PC-9 (cell line): ENCODE measurements at regions not wholly inside any gene's neighbourhood (a gene's known extent, or its start where the extent isn't known, plus 50 kb on each side); places are given as distances from the start of the nearest gene placed in this dataset.

ENCODE experiments used
- BruUV-seq: library from RNA; stranded (reverse); fragments of 400-500 nt; replicated peaks from 2 replicates; lab custom pipeline; 2021; lab: Mats Ljungman, UMichigan
- CTCF ChIA-PET: fragments of 300-600 bp; sonication (Branson Sonifier 250); formaldehyde crosslinking; loops from one replicate; lab custom pipeline; 2022; ENCODE audit warnings: antibody characterized with exemption; lab: Charles Lee
- POLR2A ChIA-PET: fragments of 300-600 bp; sonication (Branson Sonifier 250); formaldehyde crosslinking; loops from one replicate; lab custom pipeline; 2022; ENCODE audit warnings: antibody characterized with exemption; ENCODE audit not compliant: unreplicated experiment; lab: Charles Lee
- DNase-seq, 2 experiments: peaks; one replicate each; pipeline versions ENCODE4 v3.0.0 to v3.0.0-alpha.2; 2015 to 2022; ENCODE audit warnings: mixed read lengths in 1 of 2
- H2AFZ ChIP-seq: fragments of 200-600 bp; sonication (generic); 2 replicates; pipeline ENCODE4 v1.8.1; 2017; ENCODE audit warnings: antibody characterized with exemption
- H3F3A ChIP-seq: fragments of 200-600 bp; sonication (generic); 2 replicates; pipeline ENCODE4 v1.8.1; 2017; ENCODE audit warnings: antibody characterized with exemption, mild to moderate bottlenecking, low read depth; ENCODE audit not compliant: insufficient read depth
- H3K27ac ChIP-seq: fragments of 200-600 bp; sonication (generic); 2 replicates; pipeline ENCODE4 v1.6.1; 2016; ENCODE audit warnings: mixed run types
- H3K27me3 ChIP-seq: fragments of 200-600 bp; sonication (generic); 2 replicates; pipeline ENCODE4 v1.6.1; 2016; ENCODE audit warnings: low read depth, mixed run types; ENCODE audit not compliant: insufficient read depth
- H3K36me3 ChIP-seq: fragments of 200-600 bp; sonication (generic); 2 replicates; pipeline ENCODE4 v1.6.1; 2016; ENCODE audit warnings: low read depth, mixed run types
- H3K4me1 ChIP-seq: fragments of 200-600 bp; sonication (generic); replicated peaks from 2 replicates; pipeline ENCODE4 v1.6.1; 2016; ENCODE audit warnings: mixed run types; ENCODE audit not compliant: insufficient read depth
- H3K4me2 ChIP-seq: fragments of 200-600 bp; sonication (generic); 2 replicates; pipeline ENCODE4 v1.6.1; 2017; ENCODE audit warnings: mixed run types
- H3K4me3 ChIP-seq: fragments of 200-600 bp; sonication (generic); 2 replicates; pipeline ENCODE4 v1.6.1; 2016; ENCODE audit warnings: mixed run types
- H3K79me2 ChIP-seq: fragments of 200-600 bp; sonication (generic); 2 replicates; pipeline ENCODE4 v1.6.1; 2017; ENCODE audit warnings: low read depth, mixed run types
- H3K9me2 ChIP-seq: fragments of 200-600 bp; sonication (generic); 2 replicates; pipeline ENCODE4 v1.8.1; 2017; ENCODE audit warnings: mild to moderate bottlenecking; ENCODE audit not compliant: insufficient read depth
- H3K9me3 ChIP-seq: fragments of 200-600 bp; sonication (generic); 2 replicates; pipeline ENCODE4 v1.8.1; 2016; ENCODE audit warnings: low read depth; ENCODE audit not compliant: insufficient read depth
- H4K20me1 ChIP-seq: fragments of 200-600 bp; sonication (generic); 2 replicates; pipeline ENCODE4 v1.8.1; 2017; ENCODE audit not compliant: insufficient read depth
- EZH2 ChIP-seq: fragments of 200-600 bp; sonication (generic); IDR thresholded peaks from 2 replicates; pipeline ENCODE4 v1.8.0; 2017; ENCODE audit warnings: antibody characterized with exemption, low read depth
- intact Hi-C: fragments of 100-400 bp; cut with micrococcal nuclease; formaldehyde crosslinking; loops from one replicate; pipeline ENCODE4 v1.10.0; 2022; ENCODE audit not compliant: unreplicated experiment
- TF ChIP-seq, protein P1 (sequence below): fragments of 200-600 bp; sonication (generic); conservative IDR thresholded peaks from 2 replicates; pipeline ENCODE4 v1.6.1; 2017; ENCODE audit warnings: mixed run types, antibody characterized with exemption, mild to moderate bottlenecking, moderate library complexity

GRCh38 chr21:35738347-35738961, 321.9 kb downstream of the SETD4 start:
- Histone ChIP-seq H3K4me2 (no peak overlapping the region), H3K27me3 (no peaks in the 10 kb centered on the region), H3K9me3 (no peaks in the 10 kb centered on the region), H3K36me3 (no peaks in the 10 kb centered on the region), H2AFZ (no peak overlapping the region), H3K4me3 (no peak overlapping the region), H3F3A (no peaks in the 10 kb centered on the region), H3K79me2 (no peaks in the 10 kb centered on the region), H3K4me1 (no peaks in the 10 kb centered on the region), H4K20me1 (no peaks in the 10 kb centered on the region), H3K9me2 (no peaks in the 10 kb centered on the region), H3K27ac (no peak overlapping the region)
- no peak for TF ChIP-seq EZH2
- TF ChIP-seq, protein P1, sequence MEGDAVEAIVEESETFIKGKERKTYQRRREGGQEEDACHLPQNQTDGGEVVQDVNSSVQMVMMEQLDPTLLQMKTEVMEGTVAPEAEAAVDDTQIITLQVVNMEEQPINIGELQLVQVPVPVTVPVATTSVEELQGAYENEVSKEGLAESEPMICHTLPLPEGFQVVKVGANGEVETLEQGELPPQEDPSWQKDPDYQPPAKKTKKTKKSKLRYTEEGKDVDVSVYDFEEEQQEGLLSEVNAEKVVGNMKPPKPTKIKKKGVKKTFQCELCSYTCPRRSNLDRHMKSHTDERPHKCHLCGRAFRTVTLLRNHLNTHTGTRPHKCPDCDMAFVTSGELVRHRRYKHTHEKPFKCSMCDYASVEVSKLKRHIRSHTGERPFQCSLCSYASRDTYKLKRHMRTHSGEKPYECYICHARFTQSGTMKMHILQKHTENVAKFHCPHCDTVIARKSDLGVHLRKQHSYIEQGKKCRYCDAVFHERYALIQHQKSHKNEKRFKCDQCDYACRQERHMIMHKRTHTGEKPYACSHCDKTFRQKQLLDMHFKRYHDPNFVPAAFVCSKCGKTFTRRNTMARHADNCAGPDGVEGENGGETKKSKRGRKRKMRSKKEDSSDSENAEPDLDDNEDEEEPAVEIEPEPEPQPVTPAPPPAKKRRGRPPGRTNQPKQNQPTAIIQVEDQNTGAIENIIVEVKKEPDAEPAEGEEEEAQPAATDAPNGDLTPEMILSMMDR, result no peak
- peak in 1 of 2 experiments; percentile 50 for DNase-seq
- ChIA-PET CTCF (no interaction called here), POLR2A (interaction anchor here (0.5 to 0.6 kb wide), 2 partner anchors 75 to 148 kb away, joined by 3 read pairs; no protein-coding TSS in a partner anchor)
- intact Hi-C loops, result no loop called here
- no TSS peak for BruUV-seq

- TF ChIP-seq EZH2, result no peak
- TF ChIP-seq, protein P1, result no peak
- ChIA-PET CTCF (no interaction called here), POLR2A (interaction anchor here (0.5 kb wide), 1 partner anchor 74 kb away, joined by 3 read pairs; no protein-coding TSS in a partner anchor)
- no peaks in the 10 kb centered on the region for H3K9me3 ChIP-seq
- H4K20me1 ChIP-seq, result no peaks in the 10 kb centered on the region
- BruUV-seq, result no TSS peak
- no peak overlapping the region for H3K4me2 ChIP-seq
- no peak overlapping the region for H2AFZ ChIP-seq
- H3K79me2 ChIP-seq, result no peaks in the 10 kb centered on the region
- H3F3A ChIP-seq, result no peaks in the 10 kb centered on the region
- no peaks in the 10 kb centered on the region for H3K4me1 ChIP-seq
- H3K36me3 ChIP-seq, result no peaks in the 10 kb centered on the region
- intact Hi-C loops, result no loop called here
- no peak overlapping the region for H3K27ac ChIP-seq
- no peaks in the 10 kb centered on the region for H3K9me2 ChIP-seq
- H3K27me3 ChIP-seq, result no peaks in the 10 kb centered on the region
- H3K4me3 ChIP-seq, result no peak overlapping the region
- peak in 1 of 2 experiments; percentile 2 for DNase-seq
Observed at GRCh38 chr21:35737899-35738346, 322.4 kb downstream of the SETD4 start.

DNA sequence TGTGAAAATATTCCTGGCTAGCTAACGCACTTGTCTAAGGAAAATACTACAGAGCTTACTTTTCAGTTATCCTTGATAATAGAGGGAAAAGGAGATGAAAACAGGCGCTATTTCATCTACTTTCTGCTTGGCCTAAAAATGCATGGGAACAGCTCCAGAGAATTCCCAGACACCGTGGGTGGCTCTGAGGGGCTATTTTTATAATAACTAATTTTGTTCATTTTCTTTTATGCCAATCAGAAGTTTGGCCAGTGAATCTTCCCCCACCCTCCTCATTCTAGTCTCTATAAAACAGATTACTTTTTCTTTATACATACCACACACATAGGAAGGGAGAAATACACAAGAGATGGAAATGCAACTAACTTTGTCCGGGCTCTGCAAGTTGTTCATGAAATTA, 322.9 kb downstream of the SETD4 start:
- BruUV-seq, result no TSS peak
- POLR2A ChIA-PET, result no interaction called here
- Histone ChIP-seq H4K20me1 (no peaks in the 10 kb centered on the region), H3K79me2 (no peaks in the 10 kb centered on the region), H3K9me2 (no peaks in the 10 kb centered on the region), H3K4me3 (no peak overlapping the region), H3F3A (no peaks in the 10 kb centered on the region), H3K27me3 (no peaks in the 10 kb centered on the region), H3K36me3 (no peaks in the 10 kb centered on the region), H3K9me3 (no peaks in the 10 kb centered on the region), H3K4me2 (no peak overlapping the region), H2AFZ (no peak overlapping the region), H3K4me1 (no peaks in the 10 kb centered on the region), H3K27ac (no peak overlapping the region)
- CTCF ChIA-PET, result no interaction called here
- TF ChIP-seq, protein P1, result no peak
- no peak for TF ChIP-seq EZH2
- DNase-seq, result no peak
- intact Hi-C loops, result no loop called here
